GM21515 (cell line): ENCODE measurements at regions not wholly inside any gene's neighbourhood (a gene's known extent, or its start where the extent isn't known, plus 50 kb on each side); places are given as distances from the start of the nearest gene placed in this dataset.

Source experiments
- ATAC-seq: cut with Tn5 transposase; IDR thresholded peaks from one replicate; pipeline ENCODE4 v1.9.1; 2021; ENCODE audit not compliant: unreplicated experiment

GRCh38 chr10:8462565-8462964 lies 408.1 kb downstream of the GATA3 start:
- no peak for ATAC-seq

DNA sequence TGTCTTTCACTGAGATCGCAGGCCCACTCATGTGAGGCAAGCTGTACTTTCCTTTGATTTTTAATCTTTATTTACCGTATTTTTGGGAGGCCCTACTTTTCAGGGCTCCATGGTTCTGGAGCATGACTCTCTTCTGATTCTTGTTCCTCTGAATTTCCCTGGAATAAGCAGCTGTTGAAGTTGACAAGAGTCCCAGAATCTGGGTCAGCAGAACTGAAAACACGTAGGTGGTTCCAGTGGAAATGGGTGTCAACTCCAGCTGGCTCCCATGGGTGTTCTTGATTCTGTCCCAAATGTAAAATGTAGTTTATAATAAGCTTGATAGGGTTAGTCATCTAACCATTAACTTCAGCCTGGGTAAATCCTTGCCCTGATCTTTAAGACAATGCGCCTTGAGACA lies 409.4 kb downstream of the GATA3 start:
- no peak for ATAC-seq

DNA sequence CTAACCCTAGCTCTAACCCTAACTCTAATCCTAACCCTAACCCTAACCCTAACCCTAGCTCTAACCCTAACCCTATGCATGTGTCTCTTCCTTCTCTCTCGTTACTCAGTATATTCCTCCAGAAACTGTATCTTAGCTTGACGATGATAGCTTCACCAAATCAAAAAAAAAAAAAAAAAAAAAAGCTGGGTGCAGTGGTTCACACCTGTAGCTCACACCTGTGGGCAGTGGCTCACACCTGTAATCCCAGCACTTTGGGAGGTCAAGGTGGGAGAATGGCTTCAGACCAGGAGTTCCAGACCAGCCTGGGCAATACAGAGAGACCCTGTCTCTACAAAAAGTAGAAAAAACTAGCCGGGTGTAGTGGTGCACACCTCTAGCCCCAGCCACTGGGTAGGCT lies 414.0 kb downstream of the GATA3 start:
- no peak for ATAC-seq

GRCh38 chr10:8473205-8473604 lies 418.7 kb downstream of the GATA3 start:
- no peak for ATAC-seq

DNA sequence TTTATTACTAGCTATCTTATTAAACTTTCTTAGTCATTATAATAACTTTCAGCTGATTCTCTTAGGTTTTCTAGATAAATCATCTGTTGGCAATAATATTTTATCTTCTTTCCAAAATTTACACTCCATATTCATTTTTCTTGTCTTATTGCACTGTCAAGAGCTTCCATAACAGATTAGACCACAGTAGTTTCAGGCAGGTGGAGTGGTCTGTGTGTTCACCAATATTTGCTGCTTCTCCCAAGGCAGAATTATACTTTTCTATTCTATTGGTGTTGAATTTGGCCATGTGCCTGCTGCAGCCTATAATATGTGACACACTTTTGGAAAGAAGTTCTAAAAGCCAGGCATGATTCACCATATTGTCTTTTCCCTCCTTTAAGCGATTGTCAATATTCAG lies 422.8 kb downstream of the GATA3 start:
- ATAC-seq = no peak

GRCh38 chr10:8481718-8482504 lies 427.4 kb downstream of the GATA3 start:
- ATAC-seq = no peak

- ATAC-seq = no peak
Measured at GRCh38 chr10:8485032-8485431, 430.5 kb downstream of the GATA3 start.

- no peak for ATAC-seq
Measured at GRCh38 chr10:8487346-8487745, 432.9 kb downstream of the GATA3 start.

- ATAC-seq = no peak
Measured at GRCh38 chr10:8489232-8489631, 434.7 kb downstream of the GATA3 start.

DNA sequence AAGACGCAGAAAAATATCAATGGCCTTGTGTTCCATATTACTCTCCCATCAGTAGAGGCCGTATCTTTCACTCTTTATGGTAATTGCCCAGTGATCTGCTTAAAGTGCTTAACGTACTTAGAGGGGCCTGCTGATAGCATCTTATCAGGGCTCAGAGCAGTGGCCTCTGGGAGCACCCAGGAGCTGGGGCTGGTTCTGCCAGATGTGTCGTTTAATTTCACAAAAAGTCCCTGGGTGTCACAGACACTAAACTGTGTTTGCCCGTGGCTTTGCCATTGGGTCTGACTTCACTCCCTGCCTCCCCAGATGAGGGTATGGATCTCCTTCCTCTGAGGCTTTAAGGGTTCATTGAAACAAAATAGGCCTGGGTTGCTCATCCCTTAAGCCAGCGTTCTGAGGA lies 435.3 kb downstream of the GATA3 start:
- ATAC-seq = no peak

GRCh38 chr10:8498290-8498689 lies 443.8 kb downstream of the GATA3 start:
- ATAC-seq = no peak

DNA sequence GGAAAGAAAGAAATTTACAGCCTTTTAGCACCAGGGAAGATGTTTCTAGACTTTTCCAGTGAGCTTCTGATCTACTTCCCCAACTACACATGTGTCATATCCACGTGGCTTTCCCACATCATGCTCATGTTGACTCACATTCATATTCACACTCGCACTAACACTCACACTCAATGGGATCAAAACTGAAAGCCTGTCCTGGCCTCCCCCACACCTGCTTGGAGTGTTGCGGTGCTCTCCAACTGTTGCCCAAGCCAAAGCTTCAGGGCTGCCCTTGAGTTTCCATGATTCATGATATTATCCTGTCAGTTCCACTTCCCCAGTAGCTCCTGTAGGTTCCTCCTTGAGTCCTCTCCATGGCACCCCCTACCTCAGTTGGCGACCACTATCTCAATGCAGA lies 444.4 kb downstream of the GATA3 start:
- ATAC-seq = no peak

DNA sequence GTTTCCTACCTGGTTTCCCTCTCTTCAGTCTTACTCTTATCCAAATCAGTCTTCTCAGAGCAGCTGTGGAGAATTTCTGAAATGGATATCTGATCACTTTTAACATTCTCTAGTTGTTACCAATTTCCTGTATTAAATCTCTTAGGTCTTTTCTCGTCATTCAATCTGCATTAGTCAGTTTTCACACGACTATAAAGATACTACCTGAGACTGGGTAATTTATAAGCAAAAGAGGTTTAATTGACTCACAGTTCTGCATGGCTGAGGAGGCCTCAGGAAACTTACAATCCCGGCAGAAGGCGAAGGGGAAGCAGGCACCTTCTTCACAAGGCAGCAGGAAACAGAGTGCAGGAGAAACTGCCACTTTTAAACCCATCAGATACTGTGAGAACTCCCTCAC lies 444.8 kb downstream of the GATA3 start:
- ATAC-seq = no peak

- no peak for ATAC-seq
Measured at GRCh38 chr10:8499752-8500390, 445.4 kb downstream of the GATA3 start.

GRCh38 chr10:8502573-8502972 lies 448.1 kb downstream of the GATA3 start:
- no peak for ATAC-seq

- ATAC-seq = no peak
Measured at GRCh38 chr10:8504499-8504898, 450.0 kb downstream of the GATA3 start.

DNA sequence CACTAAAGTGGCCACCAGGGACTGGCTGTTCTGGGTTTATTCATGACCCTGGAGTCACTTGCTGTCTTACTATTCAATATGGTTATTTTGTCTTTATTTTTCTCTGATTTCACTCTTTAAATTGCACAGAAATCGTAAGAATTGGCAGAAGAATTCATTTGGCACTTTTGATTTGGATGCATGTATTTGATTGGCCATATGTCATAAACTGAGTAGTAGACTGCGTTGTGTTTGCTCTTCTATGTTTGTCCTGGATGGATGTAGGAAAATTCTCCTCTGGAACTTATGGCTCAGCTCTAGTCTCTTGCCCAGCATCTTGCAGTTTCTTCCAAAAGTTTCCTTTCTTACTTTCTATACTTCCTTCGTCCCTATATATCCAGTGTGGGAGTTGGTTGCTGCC lies 452.7 kb downstream of the GATA3 start:
- ATAC-seq = no peak

DNA sequence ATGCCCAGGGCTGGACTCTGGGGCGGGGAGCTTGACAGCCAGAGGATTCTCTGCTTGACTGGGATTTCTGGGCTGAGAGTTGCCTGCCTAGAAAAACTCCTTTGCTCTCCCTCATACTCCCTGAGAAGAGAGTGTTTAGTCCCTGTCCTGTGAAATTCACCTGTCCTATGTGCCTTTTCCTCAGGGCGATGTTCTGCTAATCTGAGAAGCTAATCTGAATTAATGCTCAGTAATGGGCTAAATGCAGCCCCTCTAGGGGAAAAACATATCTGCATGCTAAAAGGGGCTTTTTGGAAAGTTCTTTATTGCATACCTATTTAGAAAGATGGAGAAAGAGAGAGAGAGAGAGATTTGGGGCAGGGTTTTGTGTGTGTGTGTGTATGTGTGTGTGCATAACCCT lies 454.4 kb downstream of the GATA3 start:
- ATAC-seq = no peak

DNA sequence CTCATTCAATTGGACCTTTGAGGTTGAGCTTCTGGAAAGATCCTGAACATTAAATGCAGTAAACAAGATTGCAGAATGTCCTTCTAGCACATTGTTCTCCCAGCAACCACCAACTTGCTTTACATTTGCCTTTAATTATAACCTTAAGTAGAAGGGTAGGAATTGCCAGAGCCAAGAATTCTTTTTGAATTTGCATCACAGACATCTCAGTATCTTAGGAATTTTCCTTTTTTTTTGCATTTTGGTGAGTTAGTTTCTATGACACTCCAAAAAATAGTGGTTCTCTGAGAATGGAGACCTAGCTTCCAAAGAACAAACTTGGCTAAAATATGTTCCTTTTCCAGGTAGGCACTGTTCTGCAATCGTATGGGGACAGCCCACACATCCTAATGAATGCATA lies 456.0 kb downstream of the GATA3 start:
- ATAC-seq = no peak

GRCh38 chr10:8511026-8511425 lies 456.5 kb downstream of the GATA3 start:
- ATAC-seq = no peak

DNA sequence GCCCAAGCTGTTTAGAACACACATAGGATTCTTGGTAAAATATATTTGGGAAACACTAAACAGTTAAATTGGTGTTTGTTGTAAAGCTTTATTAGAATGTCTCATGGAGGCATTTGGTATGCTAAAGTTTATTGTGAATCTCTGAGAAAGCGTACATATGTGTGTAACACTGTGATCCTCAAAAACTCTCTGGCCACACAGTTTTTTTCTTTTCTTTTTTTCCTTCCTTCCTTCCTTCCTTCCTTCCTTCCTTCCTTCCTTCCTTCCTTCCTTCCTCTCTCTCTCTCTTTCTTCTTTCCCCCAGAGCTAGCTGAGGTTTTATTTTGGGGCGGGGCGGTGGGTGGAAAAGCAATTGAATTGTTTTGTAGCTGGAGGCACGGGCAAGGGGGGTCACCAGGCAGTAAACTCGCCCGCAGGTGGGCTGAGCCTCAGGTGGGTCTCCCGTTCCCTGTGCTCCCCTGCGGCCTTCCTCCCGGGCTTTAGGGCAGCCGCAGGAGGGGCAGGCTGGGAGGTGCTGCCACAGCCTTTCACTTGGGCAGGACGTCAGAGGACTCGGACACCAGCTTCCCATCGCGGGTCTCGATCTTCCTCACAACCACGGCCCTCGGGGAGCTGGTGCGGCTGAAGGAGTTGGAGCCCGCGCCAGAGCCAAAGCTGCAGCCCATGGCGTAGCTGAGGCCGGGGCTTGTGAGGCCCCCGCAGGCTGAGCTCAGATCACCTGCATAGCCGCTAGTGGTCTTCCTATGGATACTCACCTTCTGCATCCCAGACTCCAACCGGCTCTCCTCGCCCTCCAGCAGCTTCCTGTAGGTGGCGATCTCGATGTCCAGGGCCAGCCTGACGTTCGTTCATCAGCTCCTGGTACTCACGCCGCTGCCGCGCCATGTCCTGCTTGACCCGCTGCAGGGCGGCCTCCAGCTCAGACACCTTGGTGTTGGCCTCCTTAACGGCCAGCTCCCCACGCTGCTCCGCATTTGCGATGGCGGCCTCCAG lies 459.0 kb downstream of the GATA3 start:
- no peak for ATAC-seq

GRCh38 chr10:8520382-8520781 lies 465.9 kb downstream of the GATA3 start:
- ATAC-seq = no peak
